Gastrocnemius medialis (tissue), 4 donors: ENCODE measurements at regions not wholly inside any gene's neighbourhood (a gene's known extent, or its start where the extent isn't known, plus 50 kb on each side); places are given as distances from the start of the nearest gene placed in this dataset.

Source experiments
- POLR2A ChIP-seq, 2 donors: fragments of 450-650 bp; IDR thresholded peaks; one replicate each; pipeline ENCODE4 v1.6.1; 2017; ENCODE audit warnings: antibody characterized with exemption in 2 of 2, mild to moderate bottlenecking in 2 of 2, moderate library complexity in 2 of 2
- TF ChIP-seq, protein P1 (sequence below), 5 experiments: fragments of 450-650 bp in 3 of 5; fragments of 200-600 bp in 2 of 5; sonication (generic) in 2 of 5; IDR thresholded peaks in 4 of 5; conservative IDR thresholded peaks in 1 of 5; 1 replicate in 4 of 5; 2 replicates in 1 of 5; pipeline ENCODE4 v1.5.1; 2016 to 2019; ENCODE audit warnings: antibody characterized with exemption in 5 of 5, mild to moderate bottlenecking in 3 of 5, moderate library complexity in 3 of 5

DNA sequence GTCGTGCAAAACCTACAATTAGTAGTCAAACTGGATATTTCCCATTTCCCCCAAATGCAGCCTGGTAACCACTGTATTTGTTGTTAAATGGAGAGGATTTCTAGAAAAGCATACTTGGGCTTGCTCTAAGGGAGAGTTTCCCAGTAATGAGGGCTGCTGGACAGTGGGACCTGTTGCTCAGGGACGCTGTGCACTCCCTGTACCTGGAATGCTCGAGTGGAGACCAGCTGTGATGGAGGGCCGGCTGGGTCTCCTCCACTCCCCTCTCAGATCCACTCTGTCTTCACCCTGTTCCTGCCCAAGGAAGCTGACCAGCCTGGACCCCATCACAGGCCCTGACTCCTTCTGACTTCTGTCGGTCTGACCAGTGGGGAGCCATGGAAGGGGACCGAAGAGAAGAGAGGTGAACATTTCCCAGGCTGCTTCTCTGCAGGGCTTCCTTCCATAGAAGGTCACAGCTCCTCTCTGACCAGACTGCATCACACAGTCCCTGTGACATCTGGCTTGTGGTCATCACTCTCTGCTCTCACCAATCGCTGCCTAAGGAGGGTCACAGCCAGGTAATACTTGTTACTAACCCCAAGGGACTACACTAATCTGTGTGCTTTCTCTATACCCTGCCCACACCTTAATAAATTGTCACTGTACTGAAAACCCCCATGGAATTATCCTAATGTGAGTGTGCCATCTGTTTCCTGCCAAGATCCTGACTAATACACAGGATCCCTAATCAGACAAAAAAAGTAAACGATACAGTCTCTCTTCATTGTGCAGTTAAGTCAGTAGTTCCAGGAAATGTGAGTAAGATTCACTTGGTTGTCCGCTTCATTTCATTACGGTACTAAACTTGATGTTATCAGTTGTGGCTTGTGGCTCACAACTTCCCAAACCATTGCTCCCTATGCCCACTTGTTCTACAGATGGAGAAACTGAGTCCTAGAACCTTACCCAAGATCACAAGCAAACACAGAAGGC is 102.4 kb downstream of the CCT6B start:
- TF ChIP-seq, protein P1, sequence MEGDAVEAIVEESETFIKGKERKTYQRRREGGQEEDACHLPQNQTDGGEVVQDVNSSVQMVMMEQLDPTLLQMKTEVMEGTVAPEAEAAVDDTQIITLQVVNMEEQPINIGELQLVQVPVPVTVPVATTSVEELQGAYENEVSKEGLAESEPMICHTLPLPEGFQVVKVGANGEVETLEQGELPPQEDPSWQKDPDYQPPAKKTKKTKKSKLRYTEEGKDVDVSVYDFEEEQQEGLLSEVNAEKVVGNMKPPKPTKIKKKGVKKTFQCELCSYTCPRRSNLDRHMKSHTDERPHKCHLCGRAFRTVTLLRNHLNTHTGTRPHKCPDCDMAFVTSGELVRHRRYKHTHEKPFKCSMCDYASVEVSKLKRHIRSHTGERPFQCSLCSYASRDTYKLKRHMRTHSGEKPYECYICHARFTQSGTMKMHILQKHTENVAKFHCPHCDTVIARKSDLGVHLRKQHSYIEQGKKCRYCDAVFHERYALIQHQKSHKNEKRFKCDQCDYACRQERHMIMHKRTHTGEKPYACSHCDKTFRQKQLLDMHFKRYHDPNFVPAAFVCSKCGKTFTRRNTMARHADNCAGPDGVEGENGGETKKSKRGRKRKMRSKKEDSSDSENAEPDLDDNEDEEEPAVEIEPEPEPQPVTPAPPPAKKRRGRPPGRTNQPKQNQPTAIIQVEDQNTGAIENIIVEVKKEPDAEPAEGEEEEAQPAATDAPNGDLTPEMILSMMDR (IDR thresholded peaks at IDR 0.05 in 4 of 5, conservative IDR thresholded peaks at IDR 0.05 in 1 of 5): no peak
- TF ChIP-seq POLR2A (IDR thresholded peaks at IDR 0.05): no peak
